HG03575 (cell line): ENCODE measurements at regions not wholly inside any gene's neighbourhood (a gene's known extent, or its start where the extent isn't known, plus 50 kb on each side); places are given as distances from the start of the nearest gene placed in this dataset.
"Not testable (repeated sequence)": the region's sequence is repeated elsewhere in the genome, so short reads cannot be mapped to it uniquely, and the experiment has no call there.

Experiments used
- ATAC-seq: cut with Tn5 transposase; IDR thresholded peaks from one replicate; pipeline ENCODE4 v1.9.1; 2021; ENCODE audit not compliant: unreplicated experiment, insufficient number of reproducible peaks, low FRiP score; ENCODE audit errors: extremely low read depth

- no peak for ATAC-seq
These were observed 370.4 kb downstream of the SUCLG1 start for GRCh38 chr2:84088656-84089055.

DNA sequence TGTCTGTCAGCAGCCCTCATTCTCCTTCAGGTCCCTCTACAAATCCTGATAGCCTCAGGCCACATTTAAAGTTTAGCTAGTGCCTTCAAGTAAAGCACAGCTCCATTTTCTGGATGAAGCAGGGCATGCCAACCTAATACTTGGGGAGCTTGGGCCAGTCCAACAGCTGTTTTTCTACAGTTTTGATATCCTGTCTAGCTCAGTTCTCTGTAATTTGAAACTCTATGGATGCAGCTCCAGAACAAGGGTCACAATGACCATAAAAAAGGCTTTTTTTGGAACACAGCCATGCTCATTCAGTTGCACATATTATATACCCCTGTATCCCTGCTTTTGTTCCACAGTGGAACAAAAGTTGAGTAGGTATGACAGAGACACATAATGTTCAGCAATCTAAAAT is 373.5 kb downstream of the SUCLG1 start:
- no peak for ATAC-seq

GRCh38 chr2:84084856-84085255 is 374.2 kb downstream of the SUCLG1 start:
- ATAC-seq, result no peak

GRCh38 chr2:84083984-84084383 is 375.1 kb downstream of the SUCLG1 start:
- ATAC-seq, result no peak

GRCh38 chr2:84078471-84078870 is 380.6 kb downstream of the SUCLG1 start:
- no peak for ATAC-seq

GRCh38 chr2:84077496-84077895 is 381.6 kb downstream of the SUCLG1 start:
- ATAC-seq, result no peak

DNA sequence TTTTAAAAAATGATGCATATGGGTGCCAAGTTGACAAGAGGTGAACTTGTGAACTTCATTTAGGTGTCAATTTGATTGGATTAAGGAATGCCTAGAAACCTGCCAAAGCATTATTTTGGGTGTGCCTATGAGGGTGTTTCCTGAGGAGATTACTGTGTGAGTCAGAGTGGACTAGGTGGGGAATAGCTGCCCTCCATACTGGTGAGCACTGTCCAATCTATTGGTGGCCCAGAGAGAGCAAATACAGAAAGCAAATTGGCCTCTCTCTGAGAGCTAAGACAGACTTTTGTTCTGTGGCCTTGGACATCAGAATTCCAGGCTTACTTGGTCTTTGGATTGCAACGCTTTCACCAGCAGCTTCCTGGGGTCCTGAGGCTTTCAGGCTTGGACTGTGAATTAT is 388.0 kb downstream of the SUCLG1 start:
- no peak for ATAC-seq

DNA sequence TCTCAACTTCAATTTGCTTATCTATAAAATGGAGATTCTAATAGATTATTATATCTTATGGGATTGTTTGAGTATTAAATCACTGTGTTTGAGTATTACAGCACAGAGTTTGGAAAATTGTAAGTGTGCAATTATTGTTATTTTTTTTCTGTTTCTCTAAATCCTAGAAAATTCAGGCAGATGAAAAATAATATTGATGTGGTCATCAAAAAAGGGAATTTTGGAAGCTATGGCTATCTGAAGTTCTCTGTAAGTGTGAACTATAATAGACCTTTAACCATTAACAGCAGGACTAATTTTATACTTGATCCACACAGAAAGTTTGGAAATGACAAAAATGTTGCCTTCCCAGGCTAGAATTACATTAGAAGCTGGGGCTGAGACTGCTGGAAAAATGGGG is 393.2 kb downstream of the SUCLG1 start:
- no peak for ATAC-seq

DNA sequence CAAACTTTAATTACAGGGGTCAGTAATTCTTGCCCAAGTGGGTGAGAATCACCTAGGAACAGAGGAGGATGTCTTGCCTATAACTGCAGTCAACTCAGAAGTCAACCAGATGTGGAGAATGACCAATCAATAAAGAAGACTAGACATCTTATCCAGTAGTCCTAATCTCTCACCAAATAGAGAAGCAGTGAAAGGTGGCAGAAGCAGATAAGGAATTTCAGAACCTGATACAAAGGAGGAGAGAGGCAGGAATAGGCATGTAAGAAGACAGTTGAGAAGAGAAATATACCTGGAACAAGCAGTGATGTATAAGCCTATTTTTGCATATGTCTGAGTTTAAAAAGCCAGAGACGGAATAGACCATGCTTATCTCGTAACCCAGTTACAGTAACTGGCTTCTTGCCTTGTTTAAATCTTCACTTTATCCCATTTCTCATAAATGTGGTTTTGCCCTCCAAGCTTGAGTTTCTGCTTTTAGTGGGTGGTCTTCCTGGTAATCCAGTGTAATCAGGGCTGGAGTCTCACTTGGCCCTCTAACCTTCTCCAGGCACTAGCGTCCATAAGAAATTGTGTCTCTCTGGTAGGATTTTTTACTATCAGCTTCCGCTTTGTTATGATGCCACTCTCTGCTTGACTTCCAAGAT is 401.0 kb downstream of the SUCLG1 start:
- no peak for ATAC-seq

DNA sequence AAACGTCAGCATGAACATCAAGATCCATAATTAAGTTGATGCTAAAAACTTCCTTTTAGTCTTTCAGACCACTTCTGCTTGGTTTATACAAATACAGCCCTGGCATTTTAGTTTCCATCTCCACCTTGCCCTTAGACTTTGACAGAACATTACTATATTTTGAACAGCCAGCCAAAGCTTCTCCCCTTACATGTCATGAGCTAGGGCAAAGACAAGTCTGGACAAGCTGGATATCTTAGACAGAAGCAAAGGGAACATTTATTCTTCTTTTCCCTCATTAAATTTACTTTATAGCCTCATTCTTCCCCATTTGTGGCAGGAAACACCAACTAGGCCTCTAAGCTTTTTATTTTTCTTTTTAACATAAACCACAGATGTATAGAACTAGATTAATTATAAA is 403.3 kb downstream of the SUCLG1 start:
- ATAC-seq, result no peak

GRCh38 chr2:84054577-84054976 is 404.5 kb downstream of the SUCLG1 start:
- not testable (repeated sequence) for ATAC-seq

- no peak for ATAC-seq
These were observed 406.2 kb downstream of the SUCLG1 start for GRCh38 chr2:84052913-84053312.

DNA sequence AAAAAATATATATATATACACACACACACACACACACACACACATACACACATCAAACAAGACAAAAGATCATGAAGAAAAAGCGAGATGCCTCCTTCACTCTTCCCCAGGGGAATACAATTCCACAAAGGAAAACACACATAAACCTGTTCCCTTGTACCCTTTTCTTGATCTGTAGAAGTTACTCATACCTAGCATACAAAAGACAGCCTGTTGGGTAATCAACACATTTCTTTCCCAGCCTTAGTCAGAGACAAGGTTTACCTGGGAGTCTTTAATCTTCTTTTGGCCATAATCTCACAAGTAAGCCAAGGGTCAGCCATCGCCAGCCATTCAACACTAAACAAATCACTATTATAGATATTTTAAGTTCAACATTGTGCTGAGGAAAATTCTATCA is 407.0 kb downstream of the SUCLG1 start:
- no peak for ATAC-seq

DNA sequence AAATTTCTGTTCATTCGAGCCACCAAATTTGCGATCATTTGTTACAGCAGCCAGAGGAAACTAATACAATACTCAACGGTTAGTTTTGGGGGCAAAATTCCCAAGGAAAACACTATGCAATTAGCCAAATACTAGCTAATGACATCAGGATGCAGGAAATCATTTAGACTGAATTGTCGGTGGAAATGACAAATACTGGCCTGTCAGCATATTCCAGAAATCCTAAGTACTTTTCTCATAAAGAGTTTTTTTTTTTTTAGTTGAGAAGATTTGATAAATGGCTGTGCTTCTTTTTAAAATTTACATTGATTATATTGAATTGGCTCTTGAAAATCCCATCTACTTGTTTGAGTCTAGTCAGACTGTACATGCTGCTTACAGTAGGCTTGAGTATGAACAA is 410.1 kb downstream of the SUCLG1 start:
- ATAC-seq, result no peak

GRCh38 chr2:84041506-84041905 is 417.6 kb downstream of the SUCLG1 start:
- no peak for ATAC-seq

- no peak for ATAC-seq
These were observed 418.8 kb downstream of the SUCLG1 start for GRCh38 chr2:84040281-84040680.

DNA sequence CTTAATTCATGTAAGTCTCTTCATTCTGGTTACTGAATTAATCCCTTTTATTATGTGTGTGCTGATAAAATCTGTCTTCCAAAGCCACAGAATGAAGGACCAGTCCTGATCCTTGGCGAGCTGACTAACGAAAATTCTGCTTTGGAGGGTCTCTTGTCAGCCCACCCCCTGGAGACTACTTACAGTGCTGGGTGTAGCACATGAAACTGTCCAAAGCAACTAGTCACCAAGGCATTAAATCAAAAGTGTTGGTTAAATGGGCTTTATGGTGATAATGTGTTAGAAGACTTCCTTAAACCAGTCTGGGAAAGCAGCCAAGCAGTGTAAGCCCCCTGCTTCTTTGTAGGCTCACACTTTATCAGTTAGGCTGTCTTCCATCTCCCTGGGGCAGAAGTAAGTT is 420.2 kb downstream of the SUCLG1 start:
- no peak for ATAC-seq

DNA sequence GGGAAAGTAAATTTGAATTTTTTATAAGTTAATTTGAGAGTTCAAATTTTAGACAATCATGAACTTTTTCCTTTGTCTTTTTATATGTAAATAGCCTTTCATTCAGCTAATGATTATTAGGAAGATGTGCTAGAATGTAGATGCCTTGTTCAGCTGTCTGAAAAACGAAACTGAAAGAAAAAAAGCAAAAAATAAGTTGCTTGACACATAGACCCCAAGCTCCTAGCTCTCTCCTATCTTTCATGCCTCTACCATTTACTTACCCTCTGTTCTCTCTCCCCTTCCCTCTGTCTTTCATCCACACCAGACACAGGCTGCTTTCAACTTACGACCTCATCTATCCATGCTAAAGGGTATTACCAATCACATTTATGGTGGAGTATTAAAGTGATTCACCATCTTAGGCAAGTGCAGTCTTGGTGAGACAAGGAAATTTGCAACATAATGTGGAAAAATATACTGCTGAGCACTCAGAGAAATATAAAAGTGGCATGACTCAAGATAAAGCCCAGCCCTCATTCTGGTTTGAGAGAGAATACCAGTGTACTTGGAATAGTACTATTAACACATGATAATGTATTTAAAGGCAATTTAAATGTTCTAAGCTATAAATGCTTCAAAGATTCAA is 425.6 kb downstream of the SUCLG1 start:
- ATAC-seq, result no peak

DNA sequence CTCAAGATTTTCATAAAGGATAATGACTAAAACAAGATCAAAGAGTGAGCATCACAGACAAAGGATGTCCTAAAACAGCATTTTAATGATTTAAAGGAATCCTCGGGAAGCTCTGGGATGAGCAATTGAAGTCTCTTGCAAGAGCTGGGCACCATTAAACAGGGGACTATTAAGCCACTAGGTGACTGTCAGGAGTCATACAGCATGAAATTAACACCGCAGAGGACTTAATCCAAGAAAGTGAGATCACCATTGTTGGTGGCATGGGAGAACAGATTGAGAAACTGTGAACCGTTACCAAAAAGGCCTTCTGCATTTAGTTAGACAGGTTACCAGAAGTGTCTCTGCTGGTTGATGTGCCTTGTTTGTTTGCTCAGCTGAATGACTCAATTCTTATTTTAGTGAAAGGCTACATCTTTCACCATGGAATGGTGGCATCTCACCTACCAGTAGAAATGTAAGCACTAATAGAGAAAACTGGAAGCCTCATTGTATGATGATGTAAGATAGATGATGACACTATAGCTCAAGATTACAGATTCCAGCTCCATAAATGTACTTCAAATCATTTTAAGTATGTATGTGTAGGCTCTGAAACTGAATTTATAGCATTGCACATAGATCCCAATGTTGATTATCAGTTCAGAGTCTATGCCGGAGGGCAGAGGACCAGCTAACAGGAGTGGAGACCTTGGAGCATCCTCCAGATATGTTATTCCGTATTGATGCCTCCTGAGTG is 427.6 kb downstream of the SUCLG1 start:
- no peak for ATAC-seq

GRCh38 chr2:84029903-84030575 is 429.0 kb downstream of the SUCLG1 start:
- no peak for ATAC-seq
